H1 (cell line): ENCODE measurements at regions not wholly inside any gene's neighbourhood (a gene's known extent, or its start where the extent isn't known, plus 50 kb on each side); places are given as distances from the start of the nearest gene placed in this dataset.

Experiments
- CTCF ChIA-PET: fragments of 300-600 bp; sonication (Branson Sonifier 250); formaldehyde crosslinking; loops from one replicate; lab custom pipeline; 2021; ENCODE audit not compliant: partially characterized antibody; lab: Charles Lee
- POLR2A ChIA-PET: fragments of 300-600 bp; sonication (Branson Sonifier 250); formaldehyde crosslinking; loops from one replicate; lab custom pipeline; 2021; ENCODE audit warnings: inconsistent platforms; ENCODE audit not compliant: partially characterized antibody; lab: Charles Lee
- DNase-seq, 2 experiments: peaks; one replicate each; pipeline versions ENCODE4 v3.0.0 to v3.0.0-alpha.2; 2010 to 2022; ENCODE audit warnings: low spot score in 2 of 2, low read depth in 1 of 2, mixed read lengths in 1 of 2
- FAIRE-seq: peaks from 2 replicates; lab custom pipeline; 2011; peaks lifted over from hg19 to GRCh38; lab: Jason Lieb, UNC
- H2AFZ ChIP-seq: 2 replicates; pipeline ENCODE4 v1.8.1; 2012; ENCODE audit warnings: low read length, inconsistent platforms
- H2AK5ac ChIP-seq: 2 replicates; pipeline ENCODE4 v1.6.1; 2013; ENCODE audit warnings: low read depth, low read length
- H2BK120ac ChIP-seq: replicated peaks from 2 replicates; pipeline ENCODE3; 2013; ENCODE audit warnings: low read depth, low read length, inconsistent platforms
- H2BK12ac ChIP-seq: 2 replicates; pipeline ENCODE4 v1.6.1; 2013; ENCODE audit warnings: low read depth, low read length
- H2BK15ac ChIP-seq: 2 replicates; pipeline ENCODE4 v1.6.1; 2013; ENCODE audit warnings: low read length
- H2BK20ac ChIP-seq: 2 replicates; pipeline ENCODE4 v1.6.1; 2013; ENCODE audit warnings: low read length
- H2BK5ac ChIP-seq: 2 replicates; pipeline ENCODE4 v1.6.1; 2013; ENCODE audit warnings: low read depth, low read length
- H3K14ac ChIP-seq: 2 replicates; pipeline ENCODE4 v1.6.1; 2013; ENCODE audit warnings: inconsistent platforms; ENCODE audit not compliant: insufficient read length
- H3K18ac ChIP-seq: 2 replicates; pipeline ENCODE4 v1.6.1; 2013; ENCODE audit warnings: low read length; ENCODE audit errors: extremely low read depth
- H3K23ac ChIP-seq: 2 replicates; pipeline ENCODE4 v1.6.1; 2013; ENCODE audit warnings: inconsistent platforms; ENCODE audit not compliant: insufficient read length
- H3K23me2 ChIP-seq: 2 replicates; pipeline ENCODE4 v1.6.1; 2013; ENCODE audit warnings: low read depth, low read length
- H3K27ac ChIP-seq: 2 replicates; pipeline ENCODE4 v1.6.1; 2011; ENCODE audit warnings: low read depth, low read length, inconsistent platforms
- H3K27me3 ChIP-seq, 4 experiments: replicated peaks in 1 of 4; 1 replicate in 1 of 4; 2 replicates in 3 of 4; pipeline versions ENCODE4 v1.6.1 to v1.8.1; 2011 to 2013; ENCODE audit warnings: low read length in 3 of 4, mild to moderate bottlenecking in 3 of 4, inconsistent platforms in 2 of 4, mixed read lengths in 2 of 4, moderate library complexity in 1 of 4; ENCODE audit not compliant: control insufficient read depth in 3 of 4, insufficient read depth in 3 of 4; ENCODE audit errors: extremely low read depth in 1 of 4
- H3K36me3 ChIP-seq, 4 experiments: 2 replicates each; pipeline versions ENCODE4 v1.6.1 to v1.8.1; 2011 to 2013; ENCODE audit warnings: mild to moderate bottlenecking in 4 of 4, low read length in 3 of 4, moderate library complexity in 2 of 4, control low read depth in 1 of 4, inconsistent platforms in 1 of 4; ENCODE audit not compliant: insufficient read depth in 4 of 4, control insufficient read depth in 2 of 4
- H3K4ac ChIP-seq: replicated peaks from 2 replicates; pipeline ENCODE3; 2013; ENCODE audit warnings: low read length, low read depth, mixed read lengths, inconsistent platforms; ENCODE audit not compliant: insufficient read length
- H3K4me1 ChIP-seq, 4 experiments: replicated peaks in 1 of 4; 1 replicate in 1 of 4; 2 replicates in 3 of 4; pipeline versions ENCODE4 v1.6.1 to v1.8.1; 2011 to 2013; ENCODE audit warnings: low read length in 3 of 4, inconsistent platforms in 2 of 4, mixed read lengths in 1 of 4; ENCODE audit not compliant: insufficient read depth in 4 of 4, control insufficient read depth in 3 of 4
- H3K4me2 ChIP-seq, 2 experiments: 2 replicates each; pipeline versions ENCODE4 v1.6.1 to v1.8.1; 2011 to 2013; ENCODE audit warnings: low read depth in 2 of 2, low read length in 2 of 2, control low read depth in 1 of 2, inconsistent platforms in 1 of 2, mild to moderate bottlenecking in 1 of 2; ENCODE audit not compliant: insufficient read depth in 1 of 2
- H3K4me3 ChIP-seq, 4 experiments: fragments of 200-600, 300-600 bp in 1 of 4; sonication (generic), shearing (Covaris generic), sonication (Bioruptor Twin) in 1 of 4; 2 replicates each; pipeline versions ENCODE4 v1.5.1 to v1.8.1; 2011 to 2016; ENCODE audit warnings: low read length in 4 of 4, low read depth in 3 of 4, control low read depth in 2 of 4, inconsistent platforms in 2 of 4, mild to moderate bottlenecking in 2 of 4, mixed read lengths in 1 of 4, moderate library complexity in 1 of 4; ENCODE audit not compliant: insufficient read depth in 2 of 4; ENCODE audit errors: extremely low read depth in 1 of 4
- H3K56ac ChIP-seq: replicated peaks from 2 replicates; pipeline ENCODE3; 2013; ENCODE audit warnings: low read depth, mild to moderate bottlenecking, mixed read lengths, low read length, inconsistent platforms; ENCODE audit not compliant: insufficient read length
- H3K79me1 ChIP-seq: 2 replicates; pipeline ENCODE4 v1.6.1; 2013; ENCODE audit warnings: low read depth, low read length, control low read depth
- H3K79me2 ChIP-seq, 2 experiments: 2 replicates each; pipeline versions ENCODE4 v1.6.1 to v1.8.1; 2012 to 2013; ENCODE audit warnings: low read length in 2 of 2, mild to moderate bottlenecking in 2 of 2, inconsistent platforms in 1 of 2; ENCODE audit not compliant: insufficient read depth in 2 of 2, control insufficient read depth in 1 of 2
- H3K9ac ChIP-seq, 4 experiments: replicated peaks in 1 of 4; 1 replicate in 1 of 4; 2 replicates in 3 of 4; pipeline versions ENCODE4 v1.6.1 to v1.8.1; 2011 to 2013; ENCODE audit warnings: low read depth in 3 of 4, low read length in 3 of 4, control low read depth in 2 of 4, mild to moderate bottlenecking in 2 of 4, moderate library complexity in 2 of 4, inconsistent platforms in 1 of 4; ENCODE audit errors: extremely low read depth in 1 of 4
- H3K9me3 ChIP-seq, 2 experiments: 2 replicates each; pipeline versions ENCODE4 v1.6.1 to v1.8.1; 2012 to 2013; ENCODE audit warnings: mild to moderate bottlenecking in 2 of 2, moderate library complexity in 2 of 2, control low read depth in 1 of 2, inconsistent platforms in 1 of 2, low read depth in 1 of 2, low read length in 1 of 2, mixed read lengths in 1 of 2; ENCODE audit not compliant: insufficient read depth in 2 of 2
- H4K20me1 ChIP-seq, 2 experiments: replicated peaks in 1 of 2; 2 replicates each; pipeline versions ENCODE3 to v1.8.1; 2011 to 2013; ENCODE audit warnings: inconsistent platforms in 2 of 2, low read length in 2 of 2, mild to moderate bottlenecking in 1 of 2; ENCODE audit not compliant: insufficient read depth in 2 of 2, control insufficient read depth in 1 of 2
- H4K5ac ChIP-seq: 2 replicates; pipeline ENCODE4 v1.6.1; 2013; ENCODE audit warnings: low read length, low read depth, mixed read lengths, inconsistent platforms; ENCODE audit not compliant: insufficient read length
- H4K8ac ChIP-seq: 2 replicates; pipeline ENCODE4 v1.8.0; 2013; ENCODE audit warnings: mild to moderate bottlenecking, moderate library complexity, low read length, inconsistent platforms; ENCODE audit not compliant: insufficient read depth; ENCODE audit errors: extremely low read depth
- H4K91ac ChIP-seq: replicated peaks from 2 replicates; pipeline ENCODE3; 2013; ENCODE audit warnings: low read length, mixed read lengths, inconsistent platforms; ENCODE audit not compliant: insufficient read length
- CBX5 ChIP-seq: fragments of 300-800, 300-1000 bp; sonication (generic); IDR thresholded peaks from 2 replicates; pipeline ENCODE4 v1.7.1; 2016; ENCODE audit warnings: antibody characterized with exemption, low read length, low read depth
- CBX8 ChIP-seq: fragments of 300-800, 300-1000 bp; sonication (generic); IDR thresholded peaks from 2 replicates; pipeline ENCODE4 v1.7.1; 2016; ENCODE audit warnings: low read depth, low read length, borderline replicate concordance
- CTBP2 ChIP-seq: IDR thresholded peaks from 2 replicates; pipeline ENCODE4 v1.7.0; 2011; ENCODE audit warnings: borderline replicate concordance, mild to moderate bottlenecking, moderate library complexity, mixed read lengths, low read length; ENCODE audit not compliant: insufficient read depth, insufficient read length
- CTCF ChIP-seq, 3 experiments: IDR thresholded peaks; 1 replicate in 2 of 3; 2 replicates in 1 of 3; pipeline versions ENCODE4 v1.5.1 to v1.6.1; 2011; ENCODE audit warnings: low read length in 3 of 3, mild to moderate bottlenecking in 3 of 3, inconsistent platforms in 2 of 3, low read depth in 1 of 3, moderate library complexity in 1 of 3; ENCODE audit not compliant: insufficient read depth in 1 of 3; ENCODE audit errors: control extremely low read depth in 1 of 3
- JUN ChIP-seq: IDR thresholded peaks from 2 replicates; pipeline ENCODE4 v1.6.1; 2011; ENCODE audit warnings: low read depth, mild to moderate bottlenecking, improper control_type of control experiment, low read length
- KDM4A ChIP-seq: IDR thresholded peaks from one replicate; pipeline ENCODE4 v1.7.1; 2012; ENCODE audit warnings: low read depth, mild to moderate bottlenecking, moderate library complexity, low read length, inconsistent platforms; ENCODE audit not compliant: severe bottlenecking
- MAX ChIP-seq: IDR thresholded peaks from 2 replicates; pipeline ENCODE4 v1.6.1; 2012; ENCODE audit warnings: inconsistent platforms
- NANOG ChIP-seq: IDR thresholded peaks from 2 replicates; pipeline ENCODE4 v1.6.1; 2011; ENCODE audit warnings: low read length, low read depth, mild to moderate bottlenecking, inconsistent platforms; ENCODE audit not compliant: insufficient read depth, poor library complexity, severe bottlenecking
- RBBP5 ChIP-seq: IDR thresholded peaks from 2 replicates; pipeline ENCODE4 v1.7.1; 2012; ENCODE audit warnings: low read depth, mild to moderate bottlenecking, inconsistent platforms, low read length, moderate library complexity, borderline replicate concordance
- SAP30 ChIP-seq: fragments of 300-600 bp; sonication (generic); IDR thresholded peaks from 2 replicates; pipeline ENCODE4 v1.7.1; 2012; ENCODE audit warnings: low read length, moderate library complexity, mild to moderate bottlenecking, inconsistent platforms; ENCODE audit not compliant: insufficient read depth, insufficient replicate concordance
- SIRT6 ChIP-seq: IDR thresholded peaks from one replicate; pipeline ENCODE4 v1.7.1; 2012; ENCODE audit warnings: low read length, inconsistent platforms
- SP4 ChIP-seq: IDR thresholded peaks from 2 replicates; pipeline ENCODE4 v1.6.1; 2012; ENCODE audit warnings: low read length, inconsistent platforms
- WGBS, 2 experiments: shearing (Covaris generic) in 1 of 2; methylation state at CpG; one replicate each; pipeline versions ENCODE4 v1.1.6 to v1.1.7; 2013 to 2015; ENCODE audit warnings: low lambda C conversion rate in 2 of 2, mixed read lengths in 2 of 2, inconsistent platforms in 1 of 2, low coverage in 1 of 2, missing lambda C conversion rate in 1 of 2; ENCODE audit not compliant: insufficient replicate concordance in 2 of 2, insufficient coverage in 1 of 2, insufficient read length in 1 of 2; ENCODE audit errors: extremely low coverage in 1 of 2, missing lambda C conversion rate in 1 of 2; 5-methylcytosine and 5-hydroxymethylcytosine counted together

- no peak overlapping the region for H4K5ac ChIP-seq
- CTCF ChIA-PET = no interaction called here
- H2AFZ ChIP-seq = no peak overlapping the region
- no peak for TF ChIP-seq RBBP5
- no peak for TF ChIP-seq CBX5
- TF ChIP-seq SIRT6 = no peak
- no peak for TF ChIP-seq KDM4A
- TF ChIP-seq CBX8 = no peak
- no peak for TF ChIP-seq CTBP2
- TF ChIP-seq NANOG = no peak
- no peak for TF ChIP-seq MAX
- TF ChIP-seq JUN = no peak
- TF ChIP-seq CTCF (IDR thresholded peaks at IDR 0.05; ENCODE audit: control extremely low read depth in 1 of 3, insufficient read depth in 1 of 3, low read depth in 1 of 3, low read length in 3 of 3) = no peak
- TF ChIP-seq SAP30 = no peak
- TF ChIP-seq SP4 = no peak
Measured at GRCh38 chr11:23974051-23974450, 522.8 kb upstream of the LUZP2 start.

More at GRCh38 chr11:23974051-23974450, 522.8 kb upstream of the LUZP2 start:
- Histone ChIP-seq H3K4ac (no peak overlapping the region), H3K27me3 (no peaks in the 10 kb centered on the region), H3K9me3 (no peaks in the 10 kb centered on the region), H3K27ac (no peak overlapping the region), H4K91ac (no peak overlapping the region), H3K79me2 (no peaks in the 10 kb centered on the region), H3K36me3 (no peaks in the 10 kb centered on the region), H3K18ac (no peak overlapping the region; the same call in none of the 2 replicates), H3K14ac (no peak overlapping the region), H4K20me1 (no peaks in the 10 kb centered on the region), H4K8ac (no peak overlapping the region), H3K23ac (no peak overlapping the region), H2AK5ac (no peak overlapping the region), H3K23me2 (no peaks in the 10 kb centered on the region), H3K4me3 (no peak overlapping the region), H3K9ac (no peak overlapping the region), H3K79me1 (no peaks in the 10 kb centered on the region), H3K56ac (no peak overlapping the region), H3K4me1 (peaks cover 0 to 2% (median 0%) of the 10 kb centered on the region in 4 experiments; a peak in 1 of 7 replicates), H2BK120ac (no peak overlapping the region), H2BK15ac (no peak overlapping the region), H2BK20ac (no peak overlapping the region), H2BK12ac (no peak overlapping the region), H2BK5ac (peak overlapping the region; percentile 78; the same call in 1 of the 2 replicates), H3K4me2 (no peak overlapping the region)
- POLR2A ChIA-PET = no interaction called here
- WGBS, 2 experiments = 81% methylated on average over 3 of the region's 3 CpGs; no CpG with 5 or more reads in 1 of the 2 experiments
- FAIRE-seq (no peak), DNase-seq (no peak)
